ENCODE measurements at regions not wholly inside any gene's neighbourhood (a gene's known extent, or its start where the extent isn't known, plus 50 kb on each side); places are given as distances from the start of the nearest gene placed in this dataset.
"Not testable (repeated sequence)": the region's sequence is repeated elsewhere in the genome, so short reads cannot be mapped to it uniquely, and the experiment has no call there.

DNA sequence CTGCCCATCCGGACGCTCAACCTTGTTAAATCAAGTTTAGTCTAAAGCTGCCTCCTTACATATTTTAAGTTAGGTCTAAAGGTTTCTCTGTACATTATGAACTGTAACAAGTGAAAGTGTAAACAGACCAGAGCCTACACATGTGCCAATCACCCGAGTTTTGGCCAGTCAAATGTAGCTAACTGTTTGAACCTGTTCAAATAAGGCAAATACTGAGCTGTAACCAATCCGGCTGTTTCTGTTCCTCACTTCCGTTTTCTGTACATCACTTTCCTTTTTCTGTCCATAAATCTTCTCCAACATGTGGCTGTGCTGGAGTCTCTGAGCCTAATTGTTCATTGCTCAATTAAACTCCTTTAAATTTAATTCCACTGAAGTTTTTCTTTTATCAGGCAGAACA lies 113.3 kb upstream of the SHISA3 start:
- DNase-seq (ENCODE audit: low read depth), result no peak

DNA sequence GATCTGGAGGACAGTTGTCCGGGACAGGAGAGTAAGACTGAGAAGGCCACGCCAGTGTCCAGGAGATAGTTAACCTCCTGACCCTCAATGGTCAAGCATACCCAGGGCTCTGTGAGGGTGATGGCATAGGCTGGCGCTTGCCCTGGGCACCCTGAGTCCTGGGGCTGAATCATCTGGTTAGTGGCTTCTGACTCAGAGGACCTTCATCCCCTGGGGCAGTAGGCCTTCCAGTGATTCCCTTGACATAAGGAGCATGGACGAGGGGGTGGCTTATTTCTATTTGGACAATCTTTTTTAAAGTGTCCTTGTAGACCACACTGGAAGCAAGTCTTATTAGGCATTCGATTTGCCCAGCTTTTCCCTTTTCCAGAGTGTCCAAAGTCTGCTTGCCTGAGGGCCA lies 108.4 kb upstream of the SHISA3 start:
- not testable (repeated sequence) for DNase-seq (ENCODE audit: low read depth)

DNA sequence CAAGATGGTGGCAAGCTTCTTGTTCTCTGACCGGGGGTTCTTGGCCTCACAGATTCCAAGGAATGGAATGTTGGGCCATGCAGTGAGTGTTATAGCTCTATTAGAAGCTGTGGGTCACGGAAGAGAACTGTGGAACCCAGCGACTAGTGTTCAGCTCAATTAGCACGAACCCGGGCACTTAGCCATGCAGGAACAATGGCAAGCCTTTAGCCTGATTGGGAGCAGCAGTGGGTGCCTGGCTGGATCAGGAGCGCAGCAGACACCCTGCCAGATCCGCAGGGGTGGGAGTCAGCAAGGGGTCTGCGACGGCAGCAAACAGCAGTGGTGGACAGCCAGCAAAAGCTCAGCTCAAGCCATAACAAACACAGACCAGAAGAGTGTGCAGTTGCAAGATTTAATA lies 105.1 kb upstream of the SHISA3 start:
- DNase-seq (ENCODE audit: low read depth), result not testable (repeated sequence)

DNA sequence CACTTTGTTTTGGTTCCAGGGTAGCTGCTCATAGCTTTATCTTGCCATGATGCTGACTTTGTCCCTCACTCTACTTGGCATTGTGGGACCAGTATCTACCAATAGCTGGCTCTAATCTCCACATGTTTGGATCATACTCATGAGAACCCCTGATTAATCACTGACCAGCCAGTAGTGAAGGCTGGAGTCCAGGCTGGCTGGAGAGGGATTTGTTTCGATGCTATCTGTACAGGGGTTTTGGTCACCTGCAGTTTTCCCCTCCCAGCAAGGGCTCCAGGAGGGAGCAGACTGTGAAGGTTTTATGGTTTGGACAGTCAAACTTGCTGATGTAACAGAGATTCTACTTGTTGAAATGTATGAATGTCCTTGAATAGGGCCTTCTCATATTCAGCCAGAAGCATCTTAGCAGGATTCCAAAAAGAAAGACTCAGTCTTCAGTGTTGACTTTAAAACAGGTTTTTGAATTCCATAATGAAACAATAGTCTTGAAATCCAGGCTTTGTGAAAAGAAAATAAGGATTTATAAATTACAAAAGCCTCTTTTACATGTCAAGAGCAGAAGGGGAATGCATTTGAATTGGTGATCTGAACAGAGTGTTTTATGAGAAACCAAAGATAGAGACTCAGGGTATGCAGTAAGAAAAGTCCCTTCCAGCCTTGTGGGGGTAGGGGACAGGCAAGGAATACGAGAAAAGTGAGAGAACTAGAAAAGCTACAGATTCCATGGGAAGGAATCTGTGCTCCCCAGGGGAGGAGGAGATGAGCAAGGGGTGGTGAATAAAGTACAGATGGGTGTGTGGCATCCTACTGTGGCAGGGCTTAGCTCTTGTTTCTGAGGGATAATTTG lies 103.1 kb upstream of the SHISA3 start:
- DNase-seq (ENCODE audit: low read depth), result no peak

DNA sequence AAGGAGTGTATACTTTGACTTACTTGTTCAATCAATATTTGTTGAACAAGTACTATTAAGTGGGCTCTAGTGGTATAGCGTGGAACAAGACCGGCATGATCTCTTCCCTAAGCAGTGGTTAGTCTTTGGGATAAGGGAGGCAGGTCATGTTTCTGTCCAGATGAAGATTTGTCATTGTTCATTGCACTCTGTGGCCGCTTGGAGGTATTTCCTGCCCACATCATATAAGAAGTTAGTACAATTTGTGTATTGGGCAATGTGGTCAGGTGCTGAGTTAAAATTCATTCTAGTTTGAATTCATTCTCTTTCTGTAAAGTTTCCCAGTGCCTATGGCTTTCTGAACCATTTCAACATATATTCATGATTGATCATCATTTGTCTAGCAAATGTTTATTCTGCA lies 101.1 kb upstream of the SHISA3 start:
- DNase-seq (ENCODE audit: low read depth), result no peak

DNA sequence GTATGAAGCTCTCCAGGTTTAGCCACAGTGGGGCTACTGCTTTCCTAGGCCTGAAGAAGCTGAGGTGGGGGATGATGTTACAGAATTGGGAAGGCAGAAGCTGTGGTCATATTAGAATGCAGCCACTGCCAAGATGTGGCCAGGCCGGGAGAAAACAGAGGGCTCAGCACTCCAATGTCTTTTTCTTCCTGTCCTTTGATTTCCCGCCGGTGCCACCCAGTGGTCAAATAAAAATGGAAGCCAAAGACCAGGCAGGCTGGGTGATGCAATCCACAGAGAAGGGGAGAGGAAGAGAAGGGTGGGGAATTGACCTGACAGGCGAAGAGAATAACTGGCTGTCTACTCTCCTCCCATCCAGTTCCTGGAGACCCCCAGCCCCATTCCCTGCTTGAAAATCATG lies 94.9 kb upstream of the SHISA3 start:
- DNase-seq (ENCODE audit: low read depth), result no peak

DNA sequence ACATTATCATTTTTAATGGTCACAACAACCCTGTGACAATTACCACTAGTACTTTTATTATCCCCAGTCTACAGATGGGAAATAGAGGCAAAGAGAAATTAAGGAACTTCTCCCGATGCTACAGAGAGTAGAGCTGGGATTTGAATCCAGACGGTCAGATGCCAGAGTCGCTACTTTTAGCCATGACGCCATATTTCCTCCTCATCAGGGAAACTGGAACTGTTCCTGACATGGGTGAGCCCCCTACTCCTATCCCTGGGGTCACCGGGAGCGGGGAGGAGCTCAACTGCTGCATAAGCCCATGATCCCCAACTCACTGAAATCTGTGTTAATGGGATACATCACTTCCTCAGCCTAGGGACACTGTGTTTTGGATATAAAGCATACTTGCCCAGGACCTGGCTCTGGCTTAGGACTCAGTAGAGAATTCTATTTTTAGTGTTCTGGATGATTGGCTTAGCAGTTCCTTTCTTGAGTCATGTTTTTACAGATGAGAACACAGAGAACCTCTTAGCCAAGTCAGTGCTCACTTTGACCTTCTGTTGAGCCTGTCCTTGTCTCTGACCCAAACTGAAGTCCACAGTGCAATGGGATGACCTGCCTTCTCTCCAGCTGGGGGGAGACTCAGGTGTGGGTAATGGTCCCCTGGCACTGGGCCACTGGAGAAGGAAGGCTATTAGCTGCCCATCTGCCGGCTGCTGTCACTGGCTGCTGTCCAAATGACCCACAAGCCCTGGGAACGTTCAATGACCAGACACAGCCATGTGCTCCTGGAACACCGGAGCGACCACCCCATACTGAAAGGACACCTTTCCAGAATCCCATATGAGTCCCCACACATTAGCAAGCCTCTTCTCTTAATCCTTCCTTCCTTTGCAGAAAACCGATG lies 90.8 kb upstream of the SHISA3 start:
- DNase-seq (ENCODE audit: low read depth), result no peak

DNA sequence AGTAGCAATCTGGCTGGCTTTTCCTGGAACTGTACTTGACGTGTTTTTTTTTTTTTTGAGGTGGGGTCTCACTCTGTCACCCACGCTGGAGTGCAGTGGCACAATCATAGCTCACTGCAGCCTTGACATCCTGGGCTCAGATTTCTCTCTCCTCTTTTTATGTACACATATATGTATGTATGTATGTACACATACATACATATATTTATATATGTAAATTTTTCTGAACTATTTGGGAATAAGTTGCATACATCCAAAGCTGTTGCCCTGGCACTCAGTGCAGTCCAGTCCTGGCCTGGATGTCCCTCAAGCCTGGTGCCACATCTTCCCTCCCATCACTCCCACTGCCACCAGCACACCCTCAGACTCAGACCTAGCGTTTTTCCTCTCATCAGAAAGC lies 89.0 kb upstream of the SHISA3 start:
- no peak for DNase-seq (ENCODE audit: low read depth)

DNA sequence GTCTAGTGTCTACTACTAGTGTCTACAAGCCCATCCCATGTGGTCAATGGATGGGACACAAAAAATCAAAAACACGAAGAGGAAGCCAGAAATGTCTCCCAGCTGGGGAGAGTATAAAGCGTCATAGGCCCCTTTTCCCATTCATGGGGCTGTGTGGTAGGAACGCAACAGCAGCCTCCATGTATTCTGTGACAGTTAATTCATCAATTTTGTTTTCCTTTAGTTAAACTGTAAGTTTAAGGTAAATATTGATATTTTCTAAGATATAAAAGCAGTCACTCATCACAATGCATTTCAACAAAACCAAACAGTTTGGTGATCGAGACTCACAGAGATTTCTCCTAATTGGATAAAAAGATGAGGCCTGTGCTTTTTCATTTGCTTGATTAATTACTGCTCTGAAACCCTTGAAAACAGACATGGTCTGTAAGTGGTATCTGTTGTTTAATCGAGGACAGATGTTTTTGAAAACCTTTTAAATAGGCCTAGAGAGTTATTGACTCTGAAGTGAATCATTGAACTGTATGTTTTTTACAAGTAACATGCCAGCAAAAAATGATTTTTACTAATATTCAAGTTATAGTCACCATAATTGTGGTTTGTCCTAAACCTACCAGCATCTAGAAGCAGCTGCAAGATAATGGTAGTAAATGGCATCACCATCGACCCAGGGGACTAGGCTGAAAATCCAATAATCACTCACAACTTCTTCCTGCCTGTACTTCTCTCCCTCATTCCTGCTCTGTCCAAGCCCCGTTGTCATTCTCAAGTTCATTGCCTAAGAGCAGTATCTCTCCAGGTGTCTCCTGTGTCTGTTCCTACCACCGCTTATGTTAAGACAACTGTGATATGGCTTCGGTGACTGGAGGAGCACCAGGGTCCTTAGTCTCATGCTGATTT lies 87.7 kb upstream of the SHISA3 start:
- no peak for DNase-seq (ENCODE audit: low read depth)

DNA sequence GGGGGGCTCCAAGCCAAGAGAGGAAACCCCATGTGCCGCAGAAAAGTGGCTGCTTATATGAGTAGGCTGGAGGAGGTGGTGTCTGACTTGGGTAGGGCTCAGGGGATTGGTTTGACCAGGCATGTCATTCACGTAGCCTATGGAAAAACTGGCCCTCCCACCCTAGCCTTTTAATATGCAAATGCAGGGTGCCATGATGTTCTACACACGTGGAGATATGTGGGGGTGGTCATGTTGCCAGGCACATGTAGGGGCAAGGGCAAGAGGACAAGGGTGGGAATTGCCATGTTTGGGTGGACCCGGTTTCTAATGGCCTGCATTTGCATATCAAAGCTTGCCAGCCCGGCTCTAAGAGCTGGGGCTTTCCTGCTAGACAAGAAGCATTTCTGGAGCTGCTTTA lies 86.9 kb upstream of the SHISA3 start:
- DNase-seq (ENCODE audit: low read depth), result no peak

DNA sequence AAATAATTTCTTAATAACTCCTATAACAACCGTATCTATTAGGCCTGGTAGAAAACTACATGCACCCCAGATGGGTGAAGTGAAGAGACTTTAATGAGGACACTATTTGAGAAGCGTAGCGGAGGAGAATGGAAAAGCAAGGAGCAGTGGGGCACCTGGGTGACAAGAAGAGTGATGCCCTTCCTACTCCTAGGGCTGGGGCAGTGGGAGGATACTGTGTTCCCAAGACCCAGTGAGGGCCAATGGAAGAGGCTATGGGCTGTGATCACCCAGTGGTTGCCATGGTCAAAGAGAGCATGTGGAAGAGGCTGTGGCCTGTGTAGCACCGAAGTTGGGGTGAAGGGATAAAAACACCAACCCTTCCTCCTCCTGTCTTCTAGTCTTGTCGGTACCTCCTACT lies 86.5 kb upstream of the SHISA3 start:
- no peak for DNase-seq (ENCODE audit: low read depth)

DNA sequence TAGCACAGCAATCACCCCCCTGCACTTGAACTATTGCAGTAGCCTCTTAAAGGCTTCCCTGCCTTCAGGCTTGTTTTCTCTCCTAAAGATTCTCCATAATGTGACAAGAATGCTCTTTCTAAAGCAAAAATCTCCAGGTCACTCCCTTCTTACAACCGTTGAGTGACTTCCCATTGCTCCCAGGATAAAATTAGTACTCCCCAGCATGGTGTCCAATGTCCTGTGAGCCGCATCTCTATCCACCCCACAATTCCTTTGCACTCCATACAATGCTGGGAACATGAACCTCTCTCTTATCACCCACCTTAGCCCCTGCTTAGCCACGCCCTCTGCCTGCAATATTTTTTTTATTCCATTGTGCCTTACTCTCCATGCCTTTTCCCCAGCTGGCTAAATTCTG lies 85.7 kb upstream of the SHISA3 start:
- no peak for DNase-seq (ENCODE audit: low read depth)

DNA sequence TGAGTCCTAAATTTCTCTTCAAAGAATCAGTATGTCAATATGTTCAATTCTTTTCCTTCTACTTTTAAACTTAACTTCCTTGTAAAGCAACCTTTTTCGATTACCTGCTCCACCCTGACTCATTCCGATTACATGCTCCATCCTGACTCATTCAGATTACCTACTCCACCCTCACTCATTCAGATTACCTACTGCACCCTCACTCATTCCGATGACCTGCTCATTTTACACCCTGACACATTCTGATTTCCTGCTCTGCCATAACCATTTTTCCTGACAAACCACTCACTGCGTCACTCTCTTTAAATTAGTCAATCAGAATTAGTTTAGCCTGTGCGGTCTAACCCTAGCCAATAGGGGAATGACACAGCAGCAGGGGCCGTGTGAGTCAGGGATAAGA lies 83.9 kb upstream of the SHISA3 start:
- DNase-seq (ENCODE audit: low read depth), result not testable (repeated sequence)

DNA sequence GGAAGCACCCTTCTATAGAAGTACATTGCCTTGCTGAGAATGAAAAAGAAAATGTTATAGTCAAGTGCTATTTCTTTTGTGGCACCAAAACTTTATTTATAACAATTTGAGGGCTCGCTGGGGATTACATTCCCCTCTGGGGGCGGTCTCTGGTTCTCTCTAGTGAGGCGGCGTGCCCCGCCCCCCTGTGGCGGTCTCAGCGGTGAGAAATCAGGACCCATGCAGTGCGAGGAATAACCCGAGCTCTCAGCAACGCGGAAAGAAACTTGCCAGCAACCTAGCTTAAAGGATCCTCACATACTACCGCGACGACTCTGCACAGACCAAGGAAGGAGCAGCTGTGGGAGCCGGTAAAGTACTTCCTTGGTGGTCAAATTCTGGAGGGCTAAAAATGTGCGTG lies 83.4 kb upstream of the SHISA3 start:
- DNase-seq (ENCODE audit: low read depth), result no peak

DNA sequence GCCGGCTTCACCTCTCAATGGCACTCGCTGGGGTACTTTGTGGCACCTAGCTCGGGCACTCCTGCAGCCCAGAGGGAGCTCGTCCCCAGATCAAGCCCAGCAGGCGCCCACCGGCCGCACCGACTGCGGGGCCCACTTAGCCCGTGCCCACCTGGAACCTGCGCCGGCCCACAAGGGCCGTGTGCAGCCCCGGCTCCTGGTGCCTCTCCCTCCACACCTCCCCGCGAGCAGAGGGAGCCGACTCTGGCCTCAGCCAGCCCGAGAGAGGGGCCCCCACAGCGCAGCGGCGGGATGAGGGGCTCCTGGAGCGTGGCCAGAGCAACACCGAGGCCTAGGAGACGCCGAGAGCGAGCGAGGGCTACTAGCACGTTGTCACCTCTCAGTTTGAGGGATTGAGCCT lies 82.1 kb upstream of the SHISA3 start:
- no peak for DNase-seq (ENCODE audit: low read depth)

DNA sequence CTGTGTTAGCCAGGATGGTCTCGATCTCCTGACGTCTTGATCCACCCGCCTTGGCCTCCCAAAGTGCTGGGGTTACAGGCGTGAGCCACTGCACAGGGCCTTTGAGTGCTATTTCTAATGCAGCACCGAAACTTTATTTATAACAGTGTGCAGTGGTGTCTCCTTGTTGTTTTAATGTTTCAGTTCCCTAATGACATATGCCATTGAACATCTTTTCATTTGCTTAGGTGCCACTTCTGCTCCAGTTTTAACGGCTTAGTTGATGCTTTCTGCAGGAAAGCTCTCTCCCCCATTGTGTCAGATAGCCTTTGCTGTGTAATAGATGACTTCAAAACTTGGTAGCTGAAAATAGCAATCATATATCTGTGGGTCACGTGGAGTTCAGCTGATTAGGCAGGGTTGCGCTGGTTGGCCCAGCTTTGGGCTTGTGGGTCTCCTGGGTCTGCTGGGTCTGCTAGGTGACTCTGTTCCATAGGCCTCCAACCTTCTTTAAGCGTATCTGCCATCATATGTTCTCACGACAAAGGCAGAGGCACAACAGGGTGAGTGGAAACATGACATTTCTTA lies 76.4 kb upstream of the SHISA3 start:
- DNase-seq (ENCODE audit: low read depth), result no peak

DNA sequence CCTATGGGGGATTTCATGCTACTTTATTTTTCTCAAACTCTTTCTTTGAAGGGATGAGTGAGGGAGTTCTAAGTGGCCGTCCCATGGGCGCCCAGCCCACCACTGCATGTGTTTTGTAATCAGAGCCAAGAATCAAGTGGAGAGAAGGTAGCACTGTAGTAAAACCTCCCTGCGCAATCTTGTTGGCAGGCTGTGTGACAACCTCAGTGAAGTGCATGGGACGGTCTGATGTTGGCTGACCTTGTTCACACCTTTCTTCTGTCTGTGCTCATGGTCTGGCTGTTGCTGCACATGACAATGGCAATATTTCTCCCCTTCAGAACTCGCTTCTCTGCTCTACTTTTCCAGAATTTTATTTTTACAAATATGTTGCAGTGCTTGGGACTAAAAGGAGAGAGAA lies 71.2 kb upstream of the SHISA3 start:
- DNase-seq (ENCODE audit: low read depth), result no peak

DNA sequence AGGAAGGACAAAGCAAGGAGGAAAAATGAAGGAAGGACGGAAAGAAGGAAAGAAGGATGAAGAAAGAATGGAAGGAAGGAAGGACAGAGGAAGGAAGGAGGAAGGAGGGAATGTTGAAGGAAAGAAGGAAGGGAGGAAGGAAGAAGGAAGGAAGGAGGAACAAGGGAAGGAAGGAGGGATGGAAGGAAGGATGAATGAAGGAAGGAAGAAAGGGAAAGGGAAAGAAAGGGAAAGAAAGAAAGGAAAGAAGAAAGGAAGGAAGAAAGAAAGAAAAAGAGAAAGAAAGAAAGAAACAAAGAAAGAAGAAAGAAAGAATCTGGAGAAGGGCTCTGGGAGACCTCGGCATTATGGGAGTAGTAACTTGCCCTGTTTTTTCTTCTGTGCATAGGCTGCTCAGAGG lies 70.8 kb upstream of the SHISA3 start:
- DNase-seq (ENCODE audit: low read depth), result no peak

DNA sequence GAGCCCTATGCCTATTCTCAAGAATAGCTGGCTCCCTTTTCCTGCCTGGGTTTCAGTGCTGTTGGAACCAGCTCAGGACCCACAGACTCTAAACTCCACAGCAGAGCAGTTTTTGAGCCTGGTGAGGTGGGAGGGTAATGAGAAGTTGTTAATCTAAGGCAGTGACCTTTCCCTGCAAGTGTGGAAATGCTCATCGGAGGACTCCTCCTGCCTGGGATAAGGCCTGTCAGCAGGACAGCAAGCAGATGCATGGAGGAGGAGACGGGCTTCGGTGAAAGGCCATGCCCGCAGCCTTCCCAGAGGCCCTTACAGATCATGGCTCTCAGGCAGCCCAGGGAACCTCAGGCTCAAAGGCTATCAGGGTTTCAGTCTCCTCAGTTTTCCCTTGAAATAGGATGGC lies 70.0 kb upstream of the SHISA3 start:
- DNase-seq (ENCODE audit: low read depth), result no peak

DNA sequence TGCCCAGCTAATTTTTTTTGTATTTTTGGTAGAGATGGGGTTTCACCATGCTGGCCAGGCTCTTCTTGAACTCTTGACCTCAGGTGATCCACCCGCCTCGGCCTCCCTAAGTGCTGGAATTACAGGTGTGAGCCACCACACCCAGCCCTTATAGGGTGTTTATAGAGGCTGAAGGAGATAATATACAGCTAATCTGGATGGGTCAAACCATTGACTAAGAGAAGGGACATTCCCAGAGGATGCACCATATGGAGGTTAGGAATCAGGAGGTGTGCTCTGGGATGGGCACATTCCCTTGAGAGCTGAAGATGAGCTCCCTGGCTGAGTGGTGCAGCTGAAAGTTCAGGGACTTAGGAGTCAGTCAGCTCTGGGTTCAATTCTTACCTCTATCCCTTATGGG lies 68.3 kb upstream of the SHISA3 start:
- no peak for DNase-seq (ENCODE audit: low read depth)

DNA sequence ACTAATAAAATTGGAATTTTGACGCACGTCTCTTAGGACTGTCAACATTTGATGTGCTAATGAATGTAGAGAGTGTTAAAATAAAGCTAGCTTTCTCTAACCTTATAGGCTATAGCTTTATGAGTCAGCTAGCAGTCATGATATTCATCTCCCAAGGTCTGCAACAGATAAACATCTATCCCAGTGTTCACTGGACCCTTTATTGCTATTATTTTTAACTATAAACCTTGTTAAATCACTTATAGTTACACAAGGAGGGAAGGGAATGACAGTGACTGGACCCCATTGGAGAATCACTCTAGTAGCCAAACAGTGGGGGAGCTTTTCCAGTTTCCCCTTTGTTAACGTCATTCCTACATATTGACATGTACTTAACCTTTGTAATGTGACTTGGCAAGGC lies 67.9 kb upstream of the SHISA3 start:
- DNase-seq (ENCODE audit: low read depth), result no peak

DNA sequence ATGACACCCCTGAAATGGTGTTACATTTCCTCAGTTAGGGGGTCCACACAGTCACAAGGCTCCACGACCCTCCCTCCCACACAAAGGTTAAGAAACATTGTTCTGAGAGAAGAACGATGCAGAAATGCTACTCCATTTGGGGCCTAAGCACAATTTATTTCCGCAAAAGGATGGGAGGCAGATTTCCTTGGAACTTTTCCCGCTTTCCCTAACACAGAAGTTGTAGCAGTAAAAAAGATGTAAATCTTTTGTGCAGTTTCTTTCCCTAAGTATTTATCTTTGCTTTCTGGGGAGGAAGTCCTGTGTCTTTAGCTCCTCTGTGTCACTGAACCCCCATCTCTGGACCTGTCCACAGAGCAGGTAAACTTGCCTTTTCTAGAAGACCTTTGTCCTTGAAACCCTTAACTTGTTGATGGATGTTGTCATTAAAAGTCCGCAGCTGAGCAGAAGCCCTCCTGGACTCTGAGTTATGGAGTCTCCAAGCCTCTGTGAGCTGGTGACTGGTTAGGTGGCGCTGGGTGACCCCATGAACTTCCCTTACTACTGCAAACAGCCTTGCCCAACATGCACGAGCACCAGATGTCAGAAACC lies 67.2 kb upstream of the SHISA3 start:
- no peak for DNase-seq (ENCODE audit: low read depth)

Measured in stromal cell of bone marrow (primary cell).